Spleen (tissue), 7 donors: ENCODE measurements at regions not wholly inside any gene's neighbourhood (a gene's known extent, or its start where the extent isn't known, plus 50 kb on each side); places are given as distances from the start of the nearest gene placed in this dataset.

Experiments
- CTCF ChIP-seq, 11 experiments: fragments of 200-600 bp in 7 of 11; fragments of 450-650 bp in 4 of 11; sonication (generic) in 4 of 11; IDR thresholded peaks in 8 of 11; conservative IDR thresholded peaks in 3 of 11; 1 replicate in 7 of 11; 2 replicates in 4 of 11; pipeline versions ENCODE4 v1.4.0 to v1.8.0; 2016 to 2021; ENCODE audit warnings: antibody characterized with exemption in 11 of 11, inconsistent platforms in 4 of 11, mild to moderate bottlenecking in 1 of 11
- POLR2A ChIP-seq, 3 donors: fragments of 450-650 bp; IDR thresholded peaks; one replicate each; pipeline ENCODE4 v1.5.1; 2017; ENCODE audit warnings: antibody characterized with exemption in 3 of 3, mild to moderate bottlenecking in 1 of 3
- POLR2AphosphoS5 ChIP-seq, 3 donors: sonication (generic); formaldehyde crosslinking; IDR thresholded peaks; one replicate each; pipeline ENCODE4 v1.5.1; 2017; ENCODE audit warnings: antibody characterized with exemption in 3 of 3
- donor health status: DM: no; HTN: no; CAD: no; lungs with moderate emphysema.
- donor health status: DM: no; HTN: no; CAD: no.
- donor health status: DM: no; HTN: no; CAD: no.

DNA sequence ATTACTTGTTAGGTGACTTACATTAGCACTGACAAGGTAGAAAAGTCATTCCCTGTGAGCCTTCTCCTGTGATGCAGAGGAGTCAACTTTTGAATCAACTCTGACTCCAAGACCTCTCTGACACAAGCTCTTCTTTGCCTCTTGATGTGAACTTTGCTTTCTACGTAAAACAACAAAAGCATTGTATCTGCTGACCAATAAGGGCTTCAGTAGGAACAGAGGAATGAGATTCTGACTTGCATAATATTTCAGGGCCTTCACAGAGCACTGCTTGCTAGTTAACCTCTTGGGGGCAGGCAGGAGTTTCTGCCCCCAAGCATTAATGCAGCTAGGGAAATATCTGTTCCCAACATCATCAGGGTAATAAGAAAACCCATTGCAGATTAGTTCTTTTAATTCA, 791.5 kb downstream of the BCL11A start:
- TF ChIP-seq POLR2AphosphoS5 (IDR thresholded peaks at IDR 0.05) (no peak), CTCF (IDR thresholded peaks at IDR 0.05 in 8 of 11, conservative IDR thresholded peaks at IDR 0.05 in 3 of 11) (no peak), POLR2A (IDR thresholded peaks at IDR 0.05) (no peak)
